ENCODE measurements at regions not wholly inside any gene's neighbourhood (a gene's known extent, or its start where the extent isn't known, plus 50 kb on each side); places are given as distances from the start of the nearest gene placed in this dataset.

DNA sequence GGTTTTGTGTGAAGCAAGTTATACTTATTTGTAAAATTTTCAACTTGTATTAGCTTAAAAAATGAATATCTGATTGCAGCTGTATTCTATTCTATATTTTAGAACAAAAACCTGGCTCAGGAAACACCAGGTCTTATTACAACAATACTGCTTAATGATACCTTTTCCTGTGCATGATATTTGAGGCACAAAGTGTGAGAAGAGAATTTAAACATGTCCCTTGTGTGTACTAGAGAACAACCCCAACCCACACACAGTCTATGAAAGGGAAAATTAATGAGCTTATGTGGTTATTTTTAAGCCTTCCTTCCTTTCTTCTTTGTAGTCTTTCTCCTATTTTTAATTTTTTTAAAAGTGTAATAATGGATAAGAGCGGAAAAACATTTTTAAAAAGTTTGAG is 122.6 kb upstream of the MON1B start:
- DNase-seq (ENCODE audit: low spot score), result no peak
- H3K4me3 ChIP-seq, result no peak overlapping the region
- TF ChIP-seq EZH2phosphoT487 (IDR thresholded peaks at IDR 0.05; ENCODE audit: low read depth, severe bottlenecking, unreplicated experiment), result no peak
- no peak for TF ChIP-seq EZH2 (IDR thresholded peaks at IDR 0.05; ENCODE audit: borderline replicate concordance)
- TF ChIP-seq, protein P1, sequence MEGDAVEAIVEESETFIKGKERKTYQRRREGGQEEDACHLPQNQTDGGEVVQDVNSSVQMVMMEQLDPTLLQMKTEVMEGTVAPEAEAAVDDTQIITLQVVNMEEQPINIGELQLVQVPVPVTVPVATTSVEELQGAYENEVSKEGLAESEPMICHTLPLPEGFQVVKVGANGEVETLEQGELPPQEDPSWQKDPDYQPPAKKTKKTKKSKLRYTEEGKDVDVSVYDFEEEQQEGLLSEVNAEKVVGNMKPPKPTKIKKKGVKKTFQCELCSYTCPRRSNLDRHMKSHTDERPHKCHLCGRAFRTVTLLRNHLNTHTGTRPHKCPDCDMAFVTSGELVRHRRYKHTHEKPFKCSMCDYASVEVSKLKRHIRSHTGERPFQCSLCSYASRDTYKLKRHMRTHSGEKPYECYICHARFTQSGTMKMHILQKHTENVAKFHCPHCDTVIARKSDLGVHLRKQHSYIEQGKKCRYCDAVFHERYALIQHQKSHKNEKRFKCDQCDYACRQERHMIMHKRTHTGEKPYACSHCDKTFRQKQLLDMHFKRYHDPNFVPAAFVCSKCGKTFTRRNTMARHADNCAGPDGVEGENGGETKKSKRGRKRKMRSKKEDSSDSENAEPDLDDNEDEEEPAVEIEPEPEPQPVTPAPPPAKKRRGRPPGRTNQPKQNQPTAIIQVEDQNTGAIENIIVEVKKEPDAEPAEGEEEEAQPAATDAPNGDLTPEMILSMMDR (IDR thresholded peaks at IDR 0.05; ENCODE audit: poor library complexity), result no peak
- no peaks in the 10 kb centered on the region for H3K27me3 ChIP-seq
- no peaks in the 10 kb centered on the region for H3K9me2 ChIP-seq (replicated peaks; ENCODE audit: insufficient read depth)
- peaks cover 5% of the 10 kb centered on the region for H3K4me1 ChIP-seq (ENCODE audit: insufficient read depth)
- H3K79me2 ChIP-seq, result no peaks in the 10 kb centered on the region
- no peaks in the 10 kb centered on the region for H4K20me1 ChIP-seq (ENCODE audit: insufficient read depth, poor library complexity, severe bottlenecking)
- no peak overlapping the region for H2AFZ ChIP-seq
- H3K36me3 ChIP-seq (replicated peaks; ENCODE audit: insufficient read depth, low read depth), result no peaks in the 10 kb centered on the region
- H3K9me3 ChIP-seq (ENCODE audit: low read depth), result no peaks in the 10 kb centered on the region
- no peak overlapping the region for H3K4me2 ChIP-seq
- 97% methylated on average over 1 of the region's 1 CpG for WGBS (ENCODE audit: low lambda C conversion rate, missing lambda C conversion rate)
- H3K27ac ChIP-seq, result no peak overlapping the region

DNA sequence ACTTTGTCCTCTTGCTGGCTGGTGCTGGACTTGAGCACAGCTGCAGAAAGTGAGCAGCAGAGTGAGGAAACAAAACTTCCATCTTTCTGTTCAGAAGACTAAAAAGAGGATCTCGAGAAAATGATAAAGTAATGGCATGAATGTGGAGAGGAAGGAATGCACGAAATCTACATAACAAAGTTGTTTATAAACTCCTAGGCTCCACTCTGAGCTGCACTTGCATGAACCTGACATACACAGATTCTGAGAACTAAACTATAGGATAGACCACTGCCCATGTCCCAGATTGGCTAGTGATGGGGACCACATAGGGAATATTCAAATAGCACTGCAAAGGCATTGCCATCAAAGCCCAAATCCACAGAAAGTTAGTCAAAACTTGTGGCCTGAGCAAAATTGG is 121.1 kb upstream of the MON1B start:
- no peak overlapping the region for H2AFZ ChIP-seq
- no peaks in the 10 kb centered on the region for H3K4me1 ChIP-seq (ENCODE audit: insufficient read depth)
- H3K4me3 ChIP-seq, result no peak overlapping the region
- H3K9me3 ChIP-seq (ENCODE audit: low read depth), result no peaks in the 10 kb centered on the region
- H3K36me3 ChIP-seq (replicated peaks; ENCODE audit: insufficient read depth, low read depth), result no peaks in the 10 kb centered on the region
- H3K79me2 ChIP-seq, result no peaks in the 10 kb centered on the region
- H3K27ac ChIP-seq, result no peak overlapping the region
- no peaks in the 10 kb centered on the region for H3K27me3 ChIP-seq
- no peak for TF ChIP-seq EZH2phosphoT487 (IDR thresholded peaks at IDR 0.05; ENCODE audit: low read depth, severe bottlenecking, unreplicated experiment)
- TF ChIP-seq, protein P1 (IDR thresholded peaks at IDR 0.05; ENCODE audit: poor library complexity), result no peak
- TF ChIP-seq EZH2 (IDR thresholded peaks at IDR 0.05; ENCODE audit: borderline replicate concordance), result no peak
- 79% methylated on average over 2 of the region's 2 CpGs for WGBS (ENCODE audit: low lambda C conversion rate, missing lambda C conversion rate)
- H4K20me1 ChIP-seq (ENCODE audit: insufficient read depth, poor library complexity, severe bottlenecking), result no peaks in the 10 kb centered on the region
- no peak overlapping the region for H3K4me2 ChIP-seq
- DNase-seq (ENCODE audit: low spot score), result no peak
- no peaks in the 10 kb centered on the region for H3K9me2 ChIP-seq (replicated peaks; ENCODE audit: insufficient read depth)

DNA sequence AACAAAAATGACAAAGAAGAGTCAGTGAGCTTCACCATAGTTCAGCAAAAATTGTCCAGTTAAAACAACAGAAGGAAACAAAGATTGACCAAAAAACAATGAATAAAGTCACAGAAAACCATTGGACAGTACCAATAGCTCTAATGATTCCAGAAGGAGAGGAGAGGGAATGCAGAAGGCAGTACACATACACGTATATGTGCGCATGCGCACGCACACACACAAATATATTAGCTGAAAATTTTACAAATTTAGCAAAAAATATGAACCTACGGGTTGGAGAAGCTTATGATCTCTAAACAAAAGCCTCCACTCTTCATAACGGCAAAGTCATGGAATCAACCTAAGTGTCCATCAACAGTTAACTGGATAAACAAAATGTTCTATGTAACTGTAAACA is 120.3 kb upstream of the MON1B start:
- Histone ChIP-seq H4K20me1 (ENCODE audit: insufficient read depth, poor library complexity, severe bottlenecking) (no peaks in the 10 kb centered on the region), H3K27me3 (no peaks in the 10 kb centered on the region), H2AFZ (no peak overlapping the region), H3K4me1 (ENCODE audit: insufficient read depth) (no peaks in the 10 kb centered on the region), H3K79me2 (no peaks in the 10 kb centered on the region), H3K27ac (no peak overlapping the region), H3K4me2 (no peak overlapping the region), H3K9me3 (ENCODE audit: low read depth) (no peaks in the 10 kb centered on the region), H3K4me3 (no peak overlapping the region), H3K9me2 (replicated peaks; ENCODE audit: insufficient read depth) (no peaks in the 10 kb centered on the region), H3K36me3 (replicated peaks; ENCODE audit: insufficient read depth, low read depth) (no peaks in the 10 kb centered on the region)
- DNase-seq (ENCODE audit: low spot score), result no peak
- WGBS (ENCODE audit: low lambda C conversion rate, missing lambda C conversion rate), result 93% methylated on average over 6 of the region's 6 CpGs
- no peak for TF ChIP-seq EZH2 (IDR thresholded peaks at IDR 0.05; ENCODE audit: borderline replicate concordance)
- no peak for TF ChIP-seq EZH2phosphoT487 (IDR thresholded peaks at IDR 0.05; ENCODE audit: low read depth, severe bottlenecking, unreplicated experiment)
- TF ChIP-seq, protein P1 (IDR thresholded peaks at IDR 0.05; ENCODE audit: poor library complexity), result no peak

DNA sequence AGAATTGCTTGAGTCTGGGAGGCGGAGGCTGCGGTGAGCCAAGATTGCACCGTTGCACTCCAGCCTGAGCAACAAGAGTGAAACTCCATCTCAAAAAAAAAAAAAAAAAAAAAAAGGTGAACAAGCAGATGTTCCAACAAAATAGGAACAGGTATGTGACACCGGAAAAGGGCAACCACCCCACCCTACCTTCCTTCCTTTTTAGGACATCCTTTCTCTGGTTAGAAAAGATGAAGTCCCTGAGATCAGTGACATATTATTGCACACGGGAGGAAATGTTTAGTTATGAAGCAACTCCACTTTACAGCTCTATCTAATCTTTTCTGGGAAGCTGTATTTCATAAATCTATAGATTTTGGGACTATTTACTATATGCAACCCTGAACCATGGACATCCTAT is 114.2 kb upstream of the MON1B start:
- no peak for DNase-seq (ENCODE audit: low spot score)

More for the DNA sequence above, 114.2 kb upstream of the MON1B start:
- H3K9me2 ChIP-seq (replicated peaks; ENCODE audit: insufficient read depth), result no peaks in the 10 kb centered on the region
- no peak overlapping the region for H3K27ac ChIP-seq
- no peak overlapping the region for H3K4me2 ChIP-seq
- 86% methylated on average over 5 of the region's 5 CpGs for WGBS (ENCODE audit: low lambda C conversion rate, missing lambda C conversion rate)
- TF ChIP-seq, protein P1 (IDR thresholded peaks at IDR 0.05; ENCODE audit: poor library complexity), result no peak
- no peak for TF ChIP-seq EZH2phosphoT487 (IDR thresholded peaks at IDR 0.05; ENCODE audit: low read depth, severe bottlenecking, unreplicated experiment)
- H3K79me2 ChIP-seq, result no peaks in the 10 kb centered on the region
- H3K27me3 ChIP-seq, result no peaks in the 10 kb centered on the region
- H4K20me1 ChIP-seq (ENCODE audit: insufficient read depth, poor library complexity, severe bottlenecking), result no peaks in the 10 kb centered on the region
- no peaks in the 10 kb centered on the region for H3K36me3 ChIP-seq (replicated peaks; ENCODE audit: insufficient read depth, low read depth)
- H2AFZ ChIP-seq, result no peak overlapping the region
- H3K4me1 ChIP-seq (ENCODE audit: insufficient read depth), result no peaks in the 10 kb centered on the region
- H3K4me3 ChIP-seq, result no peak overlapping the region
- no peaks in the 10 kb centered on the region for H3K9me3 ChIP-seq (ENCODE audit: low read depth)

Data from hepatocyte (in vitro differentiated cells).